K562 (cell line): ENCODE measurements at regions not wholly inside any gene's neighbourhood (a gene's known extent, or its start where the extent isn't known, plus 50 kb on each side); places are given as distances from the start of the nearest gene placed in this dataset.

Source experiments
- ATAC-seq: fragments of 200-7000 bp; cut with Tn5 transposase; 3 replicates; pipeline ENCODE4 v1.9.1; 2020; ENCODE audit warnings: moderate library complexity
- BruUV-seq: library from RNA; stranded (reverse); fragments of 400-500 nt; replicated peaks from 2 replicates; lab custom pipeline; 2021; lab: Mats Ljungman, UMichigan
- CTCF ChIA-PET: fragments of 300-600 bp; formaldehyde crosslinking; extraction: SDS; loops from one replicate; lab custom pipeline; 2021; ENCODE audit warnings: low intra/inter-chr PET ratio; lab: Yijun Ruan, JAX
- POLR2A ChIA-PET: fragments of 300-600, 350-650 bp; sonication (Branson Sonifier 250); formaldehyde crosslinking; extraction: SDS; loops from one replicate; lab custom pipeline; 2021; ENCODE audit warnings: antibody characterized with exemption, inconsistent platforms; lab: Yijun Ruan, JAX
- DNase-seq, 4 experiments: peaks; one replicate each; pipeline versions ENCODE4 v3.0.0 to v3.0.0-alpha.2; 2011 to 2018; ENCODE audit warnings: low spot score in 3 of 4, mixed read lengths in 3 of 4; ENCODE audit errors: extremely low read depth in 1 of 4
- FAIRE-seq: peaks from 2 replicates; lab custom pipeline; 2011; peaks lifted over from hg19 to GRCh38; lab: Jason Lieb, UNC
- H2AFZ ChIP-seq: 2 replicates; pipeline ENCODE4 v1.6.0; 2011; ENCODE audit warnings: low read depth, low read length, control low read depth, inconsistent platforms
- H3K27ac ChIP-seq: fragments of 200-600 bp; 3 replicates; pipeline ENCODE4 v1.8.0; 2011; ENCODE audit warnings: low read depth, mild to moderate bottlenecking, control low read depth, inconsistent platforms, low read length, moderate library complexity, mixed read lengths; ENCODE audit errors: extremely low read depth
- H3K27me3 ChIP-seq, 2 experiments: fragments of 300-600 bp in 1 of 2; 2 replicates in 1 of 2; 3 replicates in 1 of 2; pipeline versions ENCODE4 v1.6.0 to v1.8.0; 2011; ENCODE audit warnings: inconsistent platforms in 2 of 2, low read length in 2 of 2, mild to moderate bottlenecking in 1 of 2, mixed read lengths in 1 of 2, moderate library complexity in 1 of 2; ENCODE audit not compliant: control insufficient read depth in 2 of 2, insufficient read depth in 2 of 2
- H3K36me3 ChIP-seq: fragments of 300-600 bp; 3 replicates; pipeline ENCODE4 v1.8.0; 2011; ENCODE audit warnings: mild to moderate bottlenecking, low read length, inconsistent platforms; ENCODE audit not compliant: control insufficient read depth, insufficient read depth
- H3K4me1 ChIP-seq, 2 experiments: fragments of 200-600 bp in 1 of 2; replicated peaks in 1 of 2; 2 replicates in 1 of 2; 3 replicates in 1 of 2; pipeline versions ENCODE4 v1.5.1 to v1.8.0; 2011; ENCODE audit warnings: inconsistent platforms in 2 of 2, low read length in 2 of 2, mild to moderate bottlenecking in 1 of 2, mixed read lengths in 1 of 2, moderate library complexity in 1 of 2; ENCODE audit not compliant: control insufficient read depth in 2 of 2, insufficient read depth in 2 of 2
- H3K4me2 ChIP-seq: 2 replicates; pipeline ENCODE4 v1.6.1; 2011; ENCODE audit warnings: low read length, control low read depth, inconsistent platforms, mixed read lengths; ENCODE audit not compliant: insufficient read depth
- H3K4me3 ChIP-seq: fragments of 200-600 bp; sonication (generic), shearing (Covaris generic); 2 replicates; pipeline ENCODE4 v1.5.1; 2016; ENCODE audit warnings: control low read depth, inconsistent platforms
- H3K79me2 ChIP-seq: fragments of 200-600 bp; 3 replicates; pipeline ENCODE4 v1.8.0; 2011; ENCODE audit warnings: low read length, inconsistent platforms; ENCODE audit not compliant: control insufficient read depth, insufficient read depth
- H3K9ac ChIP-seq, 2 experiments: 2 replicates each; pipeline versions ENCODE4 v1.6.0 to v1.6.1; 2011; ENCODE audit warnings: low read depth in 2 of 2, low read length in 2 of 2, control low read depth in 1 of 2, inconsistent platforms in 1 of 2, mild to moderate bottlenecking in 1 of 2, mixed read lengths in 1 of 2; ENCODE audit not compliant: insufficient read depth in 1 of 2
- H3K9me1 ChIP-seq: one replicate; pipeline ENCODE4 v1.6.0; 2011; ENCODE audit warnings: inconsistent platforms, mild to moderate bottlenecking, low read length, moderate library complexity; ENCODE audit not compliant: control insufficient read depth, insufficient read depth
- H3K9me3 ChIP-seq: replicated peaks from 2 replicates; pipeline ENCODE4 v1.5.1; 2011; ENCODE audit warnings: low read depth, low read length, inconsistent platforms; ENCODE audit not compliant: control insufficient read depth, insufficient read depth
- H4K20me1 ChIP-seq: replicated peaks from 2 replicates; pipeline ENCODE4 v1.6.1; 2011; ENCODE audit warnings: low read length, inconsistent platforms, mixed read lengths; ENCODE audit not compliant: control insufficient read depth, insufficient read depth
- C11orf30 ChIP-seq: fragments of 450-650 bp; IDR thresholded peaks from 2 replicates; pipeline ENCODE4 v1.6.1; 2016; ENCODE audit warnings: low read depth, mild to moderate bottlenecking
- E2F3 ChIP-seq: fragments of 250-450 bp; sonication (Bioruptor Pico); IDR thresholded peaks from 2 replicates; pipeline ENCODE4 v1.4.0; 2020; ENCODE audit warnings: mild to moderate bottlenecking
- HDAC2 ChIP-seq: fragments of 450-650 bp; IDR thresholded peaks from 2 replicates; pipeline ENCODE4 v1.6.1; 2016; ENCODE audit warnings: mild to moderate bottlenecking
- MAFG ChIP-seq: fragments of 450-650 bp; conservative IDR thresholded peaks from 2 replicates; pipeline ENCODE4 v1.6.1; 2016; ENCODE audit warnings: missing genetic modification characterization, missing compliant biosample characterization
- ZNF197 ChIP-seq: fragments of 200-800 bp; sonication (Bioruptor generic); IDR thresholded peaks from 2 replicates; pipeline ENCODE4 v1.6.1; 2016; ENCODE audit warnings: low read depth, missing genetic modification characterization, missing compliant biosample characterization
- ZNF263 ChIP-seq: sonication (generic); formaldehyde crosslinking; IDR thresholded peaks from 2 replicates; pipeline ENCODE4 v1.8.0; 2022; ENCODE audit warnings: mild to moderate bottlenecking, missing genetic modification reagents, borderline replicate concordance
- ZNF316 ChIP-seq: fragments of 450-650 bp; IDR thresholded peaks from 2 replicates; pipeline ENCODE4 v1.6.1; 2016
- ZNF445 ChIP-seq: fragments of 250-450 bp; sonication (Bioruptor Pico); IDR thresholded peaks from 2 replicates; pipeline ENCODE4 v1.4.0; 2020; ENCODE audit warnings: low read depth, mild to moderate bottlenecking, moderate library complexity
- WGBS: fragments of 100-300 bp; shearing (Covaris generic); methylation state at CpG from one replicate; pipeline ENCODE4 v1.1.6; 2016; ENCODE audit warnings: low coverage, mixed read lengths; ENCODE audit not compliant: insufficient coverage; ENCODE audit errors: missing lambda C conversion rate; 5-methylcytosine and 5-hydroxymethylcytosine counted together
- in situ Hi-C: fragments of 300-500 bp; cut with MboI; formaldehyde crosslinking; loops from 4 replicates; pipeline ENCODE4 v1.15.0; 2018; ENCODE audit warnings: inconsistent platforms, mixed read lengths
- intact Hi-C: fragments of 100-400 bp; cut with micrococcal nuclease; formaldehyde crosslinking; loops from 2 replicates; pipeline ENCODE4 v1.14.2; 2022
- TF ChIP-seq, protein P1 (sequence below): fragments of 150-350 bp; conservative IDR thresholded peaks from 2 replicates; pipeline ENCODE4 v1.6.1; 2014; ENCODE audit warnings: low read length
- TF ChIP-seq, protein P2 (sequence below): fragments of 250-450 bp; sonication (Bioruptor Pico); IDR thresholded peaks from 2 replicates; pipeline ENCODE4 v1.5.0; 2020; ENCODE audit warnings: mild to moderate bottlenecking, borderline replicate concordance
- TF ChIP-seq, protein P3 (sequence below): fragments of 450-650 bp; formaldehyde crosslinking; IDR thresholded peaks from 2 replicates; pipeline ENCODE4 v1.4.0; 2022; ENCODE audit warnings: missing genetic modification characterization

DNA sequence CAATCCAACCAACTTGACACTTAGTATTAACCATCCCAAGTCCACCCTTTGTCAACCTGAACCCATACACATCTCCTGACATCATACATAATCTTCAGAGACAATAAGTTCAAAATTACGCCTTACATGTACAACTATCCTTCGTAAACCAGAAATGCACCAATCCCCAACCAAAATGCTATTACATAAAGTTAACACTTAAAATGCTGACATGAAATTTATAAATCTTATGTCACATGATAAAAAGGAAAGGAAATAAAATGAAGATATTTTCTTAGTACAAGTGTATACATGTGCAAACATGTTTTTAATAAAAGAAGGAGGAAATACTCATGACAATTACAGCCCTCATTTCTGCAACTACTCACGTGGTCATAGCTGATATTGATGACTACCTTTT lies 95.0 kb downstream of the FCRL5 start:
- Histone ChIP-seq H4K20me1 (no peaks in the 10 kb centered on the region), H3K79me2 (no peaks in the 10 kb centered on the region), H3K4me2 (no peak overlapping the region), H3K9ac (no peak overlapping the region), H3K9me1 (no peaks in the 10 kb centered on the region), H3K36me3 (no peaks in the 10 kb centered on the region), H3K4me1 (no peaks in the 10 kb centered on the region), H3K27ac (no peak overlapping the region), H3K9me3 (no peaks in the 10 kb centered on the region), H3K4me3 (no peak overlapping the region), H3K27me3 (peaks cover 3 to 9% of the 10 kb centered on the region in 2 experiments; a peak in 2 of 5 replicates), H2AFZ (no peak overlapping the region)
- BruUV-seq: no TSS peak
- POLR2A ChIA-PET: no interaction called here
- no peak for ATAC-seq
- no peak for DNase-seq
- intact Hi-C loops (no loop called here), in situ Hi-C loops (no loop called here)
- no peak for FAIRE-seq
- CTCF ChIA-PET: no interaction called here
- TF ChIP-seq MAFG (tag): peak; percentile 36; the same call in 1 of the 2 replicates
- no peak for TF ChIP-seq ZNF197
- peak; percentile 57 for TF ChIP-seq ZNF316
- TF ChIP-seq C11orf30: peak; percentile 56; the same call in 1 of the 2 replicates
- WGBS: 0% methylated on average over 3 of the region's 3 CpGs

DNA sequence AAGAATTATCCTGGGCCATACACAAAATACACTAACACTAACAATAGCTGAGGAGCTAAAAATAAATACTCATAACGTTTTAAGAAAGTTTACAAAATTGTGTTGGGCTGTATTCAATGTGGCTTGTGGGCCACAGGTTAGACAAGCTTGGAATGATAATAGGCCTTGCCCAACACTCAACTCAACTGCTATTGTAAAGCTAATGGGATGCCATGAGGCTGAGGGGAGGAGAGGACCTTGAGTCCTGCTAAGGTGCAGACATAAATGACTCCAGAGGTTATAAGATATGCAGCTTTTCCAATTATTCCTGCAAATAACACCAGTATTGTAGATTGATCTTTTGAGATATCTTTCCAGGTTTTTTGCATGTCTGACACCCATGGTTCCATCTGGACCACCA lies 97.0 kb downstream of the FCRL5 start:
- no peaks in the 10 kb centered on the region for H3K4me1 ChIP-seq
- H3K4me3 ChIP-seq: no peak overlapping the region
- no peak overlapping the region for H3K27ac ChIP-seq
- DNase-seq (no peak), FAIRE-seq (no peak), ATAC-seq (no peak)
- no peaks in the 10 kb centered on the region for H3K79me2 ChIP-seq
- no peaks in the 10 kb centered on the region for H3K9me1 ChIP-seq
- POLR2A ChIA-PET: no interaction called here
- H3K27me3 ChIP-seq: peaks cover 3 to 11% of the 10 kb centered on the region in 2 experiments; a peak in 3 of 5 replicates
- no peak overlapping the region for H2AFZ ChIP-seq
- BruUV-seq: no TSS peak
- CTCF ChIA-PET: no interaction called here
- no peaks in the 10 kb centered on the region for H3K36me3 ChIP-seq
- H4K20me1 ChIP-seq: no peaks in the 10 kb centered on the region
- no peaks in the 10 kb centered on the region for H3K9me3 ChIP-seq
- H3K4me2 ChIP-seq: no peak overlapping the region
- H3K9ac ChIP-seq: no peak overlapping the region
- 0% methylated on average over 1 of the region's 1 CpG for WGBS
- intact Hi-C loops: no loop called here
- in situ Hi-C loops: no loop called here
- no peak for TF ChIP-seq E2F3 (CRISPR knock-in tag)
- TF ChIP-seq ZNF263 (CRISPR knock-in tag): no peak
- TF ChIP-seq, protein P1, sequence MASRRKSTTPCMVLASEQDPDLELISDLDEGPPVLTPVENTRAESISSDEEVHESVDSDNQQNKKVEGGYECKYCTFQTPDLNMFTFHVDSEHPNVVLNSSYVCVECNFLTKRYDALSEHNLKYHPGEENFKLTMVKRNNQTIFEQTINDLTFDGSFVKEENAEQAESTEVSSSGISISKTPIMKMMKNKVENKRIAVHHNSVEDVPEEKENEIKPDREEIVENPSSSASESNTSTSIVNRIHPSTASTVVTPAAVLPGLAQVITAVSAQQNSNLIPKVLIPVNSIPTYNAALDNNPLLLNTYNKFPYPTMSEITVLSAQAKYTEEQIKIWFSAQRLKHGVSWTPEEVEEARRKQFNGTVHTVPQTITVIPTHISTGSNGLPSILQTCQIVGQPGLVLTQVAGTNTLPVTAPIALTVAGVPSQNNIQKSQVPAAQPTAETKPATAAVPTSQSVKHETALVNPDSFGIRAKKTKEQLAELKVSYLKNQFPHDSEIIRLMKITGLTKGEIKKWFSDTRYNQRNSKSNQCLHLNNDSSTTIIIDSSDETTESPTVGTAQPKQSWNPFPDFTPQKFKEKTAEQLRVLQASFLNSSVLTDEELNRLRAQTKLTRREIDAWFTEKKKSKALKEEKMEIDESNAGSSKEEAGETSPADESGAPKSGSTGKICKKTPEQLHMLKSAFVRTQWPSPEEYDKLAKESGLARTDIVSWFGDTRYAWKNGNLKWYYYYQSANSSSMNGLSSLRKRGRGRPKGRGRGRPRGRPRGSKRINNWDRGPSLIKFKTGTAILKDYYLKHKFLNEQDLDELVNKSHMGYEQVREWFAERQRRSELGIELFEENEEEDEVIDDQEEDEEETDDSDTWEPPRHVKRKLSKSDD: no peak
- TF ChIP-seq HDAC2: no peak
- no peak for TF ChIP-seq ZNF445 (CRISPR knock-in tag)
- TF ChIP-seq, protein P2, sequence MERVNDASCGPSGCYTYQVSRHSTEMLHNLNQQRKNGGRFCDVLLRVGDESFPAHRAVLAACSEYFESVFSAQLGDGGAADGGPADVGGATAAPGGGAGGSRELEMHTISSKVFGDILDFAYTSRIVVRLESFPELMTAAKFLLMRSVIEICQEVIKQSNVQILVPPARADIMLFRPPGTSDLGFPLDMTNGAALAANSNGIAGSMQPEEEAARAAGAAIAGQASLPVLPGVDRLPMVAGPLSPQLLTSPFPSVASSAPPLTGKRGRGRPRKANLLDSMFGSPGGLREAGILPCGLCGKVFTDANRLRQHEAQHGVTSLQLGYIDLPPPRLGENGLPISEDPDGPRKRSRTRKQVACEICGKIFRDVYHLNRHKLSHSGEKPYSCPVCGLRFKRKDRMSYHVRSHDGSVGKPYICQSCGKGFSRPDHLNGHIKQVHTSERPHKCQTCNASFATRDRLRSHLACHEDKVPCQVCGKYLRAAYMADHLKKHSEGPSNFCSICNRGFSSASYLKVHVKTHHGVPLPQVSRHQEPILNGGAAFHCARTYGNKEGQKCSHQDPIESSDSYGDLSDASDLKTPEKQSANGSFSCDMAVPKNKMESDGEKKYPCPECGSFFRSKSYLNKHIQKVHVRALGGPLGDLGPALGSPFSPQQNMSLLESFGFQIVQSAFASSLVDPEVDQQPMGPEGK: no peak
- TF ChIP-seq, protein P3, sequence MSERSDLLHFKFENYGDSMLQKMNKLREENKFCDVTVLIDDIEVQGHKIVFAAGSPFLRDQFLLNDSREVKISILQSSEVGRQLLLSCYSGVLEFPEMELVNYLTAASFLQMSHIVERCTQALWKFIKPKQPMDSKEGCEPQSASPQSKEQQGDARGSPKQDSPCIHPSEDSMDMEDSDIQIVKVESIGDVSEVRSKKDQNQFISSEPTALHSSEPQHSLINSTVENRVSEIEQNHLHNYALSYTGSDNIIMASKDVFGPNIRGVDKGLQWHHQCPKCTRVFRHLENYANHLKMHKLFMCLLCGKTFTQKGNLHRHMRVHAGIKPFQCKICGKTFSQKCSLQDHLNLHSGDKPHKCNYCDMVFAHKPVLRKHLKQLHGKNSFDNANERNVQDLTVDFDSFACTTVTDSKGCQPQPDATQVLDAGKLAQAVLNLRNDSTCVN (CRISPR knock-in tag): no peak
